ENCODE measurements at regions not wholly inside any gene's neighbourhood (a gene's known extent, or its start where the extent isn't known, plus 50 kb on each side); places are given as distances from the start of the nearest gene placed in this dataset.
"Not testable (repeated sequence)": the region's sequence is repeated elsewhere in the genome, so short reads cannot be mapped to it uniquely, and the experiment has no call there.

DNA sequence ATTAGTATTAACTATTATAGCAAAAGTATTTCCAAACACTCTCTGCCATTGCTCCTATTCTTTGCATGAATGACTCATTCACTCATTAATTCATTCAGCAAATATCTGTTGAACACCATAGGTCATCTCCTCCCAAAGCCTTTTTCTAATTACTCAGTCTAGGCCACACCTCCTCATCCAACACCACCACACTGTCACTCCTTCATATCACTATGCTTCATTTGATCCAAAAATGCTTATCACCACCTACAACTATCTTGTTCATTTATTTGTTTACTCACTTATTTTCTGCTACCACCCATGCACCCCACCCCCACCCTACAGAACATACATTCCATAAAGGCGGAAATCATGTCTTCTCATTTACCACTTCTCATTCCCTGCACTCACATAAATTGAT is 94.4 kb upstream of the TNFSF4 start:
- DNase-seq, result peak; percentile 19

DNA sequence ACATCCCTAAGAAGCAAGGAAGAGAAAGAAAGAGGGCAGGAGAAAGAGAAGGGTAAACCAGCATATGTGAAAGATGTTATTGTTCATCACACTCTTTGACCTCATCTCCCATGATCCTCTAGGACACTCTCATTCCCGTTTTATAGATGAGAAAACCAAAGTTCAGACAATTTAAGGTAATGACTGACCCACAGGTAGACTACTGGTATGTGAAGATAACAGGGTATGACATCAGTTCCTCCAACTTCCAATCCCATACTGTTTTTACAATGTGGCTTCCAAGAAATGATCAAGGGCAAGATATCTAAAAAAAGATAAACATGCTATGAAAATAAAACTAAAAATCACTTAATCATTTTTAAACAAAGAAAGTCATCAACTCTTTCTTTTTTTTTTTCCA is 95.2 kb upstream of the TNFSF4 start:
- no peak for DNase-seq

DNA sequence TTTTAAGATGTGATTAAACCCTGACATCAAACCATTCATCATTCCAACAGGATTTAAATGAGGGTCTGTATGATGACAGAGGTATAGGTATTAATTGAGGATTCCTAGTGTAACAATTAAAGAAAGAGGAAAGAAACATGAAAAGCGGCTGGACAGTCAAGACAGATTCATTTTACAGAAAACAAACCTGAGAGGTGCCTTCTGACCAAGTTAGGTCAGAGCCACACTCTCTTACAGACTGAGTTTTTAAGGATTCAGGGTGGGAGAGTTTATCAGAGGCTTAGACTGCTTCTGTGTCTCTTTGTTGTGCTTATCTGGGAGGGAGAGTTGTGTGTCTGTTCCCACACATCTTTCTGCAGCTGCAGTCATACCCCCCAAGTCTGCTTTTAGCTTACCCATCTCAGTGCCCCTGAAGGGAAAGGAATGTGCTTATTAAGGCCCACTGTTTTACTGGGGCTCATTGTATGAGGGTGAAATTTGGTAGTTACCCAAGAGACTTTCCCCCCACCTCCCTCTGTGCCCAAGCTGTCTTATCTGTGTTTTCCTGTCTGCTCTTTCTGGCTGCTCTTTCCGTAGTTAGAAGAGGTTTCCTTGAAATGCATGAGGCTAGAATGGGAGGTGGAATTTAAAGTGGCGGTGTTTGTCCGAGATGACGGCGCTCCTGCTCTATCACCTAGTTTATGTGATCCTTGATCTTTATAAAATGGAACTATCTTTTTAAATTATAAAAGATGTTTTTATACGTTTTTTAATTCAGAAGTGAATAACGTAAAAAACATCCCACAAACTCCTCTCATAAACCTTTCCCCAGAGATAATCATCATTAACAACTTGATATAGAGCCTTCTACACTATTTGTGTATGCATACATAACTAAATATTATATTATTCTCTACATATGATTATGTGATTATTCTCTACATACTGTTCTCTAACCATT is 96.0 kb upstream of the TNFSF4 start:
- DNase-seq, result peak; percentile 61

DNA sequence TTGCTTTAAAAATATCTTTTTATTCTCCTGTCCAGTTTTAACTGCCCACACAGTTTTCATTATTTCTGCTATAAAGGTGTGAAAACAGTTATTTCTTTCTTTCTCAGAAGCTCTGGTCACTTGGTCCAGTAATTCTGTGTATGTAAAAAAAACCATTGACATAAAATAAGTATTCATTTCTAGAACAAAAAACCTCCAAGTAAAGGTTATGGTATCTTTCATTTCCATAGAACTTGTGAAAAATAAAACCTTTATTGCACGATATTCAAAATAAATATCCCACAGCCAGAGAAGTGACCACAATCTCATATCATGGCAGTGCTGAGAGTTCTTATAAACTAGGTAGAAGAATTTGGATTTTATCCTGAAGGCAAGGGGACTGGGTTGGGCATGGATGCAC is 96.9 kb upstream of the TNFSF4 start:
- no peak for DNase-seq

DNA sequence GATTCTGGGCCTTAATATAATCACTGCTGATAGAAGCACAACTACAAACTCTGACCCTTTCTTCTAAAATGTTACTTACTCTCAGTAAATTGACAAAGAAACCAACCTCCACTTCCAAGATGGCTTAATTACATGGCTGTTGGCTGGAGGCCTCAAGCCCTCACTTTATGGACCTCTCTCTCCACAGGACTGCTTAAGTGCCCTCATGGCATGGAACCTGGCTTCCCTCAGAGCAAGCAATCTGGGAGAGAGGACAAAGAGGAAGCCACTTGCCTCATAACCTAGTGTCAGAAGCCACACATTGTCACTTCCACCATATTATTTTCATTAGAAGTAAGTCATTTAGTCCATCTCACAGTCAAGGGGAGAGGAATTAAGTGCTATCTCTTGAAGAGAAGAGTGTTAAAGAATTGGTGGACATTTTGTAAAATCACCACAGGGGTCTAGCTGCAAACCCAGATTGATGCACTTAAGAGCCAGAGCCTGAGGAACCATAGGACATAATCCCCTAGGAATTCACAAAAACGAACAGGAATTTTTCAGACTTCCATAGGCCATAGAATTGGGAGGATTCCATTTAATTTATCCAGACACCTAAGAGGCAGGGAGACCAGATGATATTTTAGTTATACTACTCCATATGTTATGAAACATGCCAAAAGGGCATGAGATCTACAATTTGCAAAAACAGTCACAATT is 97.5 kb upstream of the TNFSF4 start:
- no peak for DNase-seq

DNA sequence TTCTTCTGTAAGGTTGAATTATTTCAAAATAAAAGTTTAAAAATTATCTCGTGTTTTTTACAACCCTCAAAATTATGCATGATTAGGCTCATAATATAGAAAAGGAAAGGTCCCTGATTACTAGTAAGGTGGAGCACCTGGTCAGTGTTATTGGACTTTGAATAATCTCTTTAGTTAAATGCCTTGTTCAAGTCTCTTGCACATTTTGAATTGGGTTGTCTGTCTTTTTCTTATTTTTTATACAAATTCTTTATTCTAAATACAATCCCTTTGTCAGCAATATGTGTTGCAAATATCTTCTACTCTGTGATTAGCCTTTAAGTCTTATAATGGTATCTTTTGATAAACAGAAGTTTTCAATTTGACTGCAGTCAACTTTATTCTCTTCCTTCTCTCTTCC is 100.7 kb upstream of the TNFSF4 start:
- no peak for DNase-seq

DNA sequence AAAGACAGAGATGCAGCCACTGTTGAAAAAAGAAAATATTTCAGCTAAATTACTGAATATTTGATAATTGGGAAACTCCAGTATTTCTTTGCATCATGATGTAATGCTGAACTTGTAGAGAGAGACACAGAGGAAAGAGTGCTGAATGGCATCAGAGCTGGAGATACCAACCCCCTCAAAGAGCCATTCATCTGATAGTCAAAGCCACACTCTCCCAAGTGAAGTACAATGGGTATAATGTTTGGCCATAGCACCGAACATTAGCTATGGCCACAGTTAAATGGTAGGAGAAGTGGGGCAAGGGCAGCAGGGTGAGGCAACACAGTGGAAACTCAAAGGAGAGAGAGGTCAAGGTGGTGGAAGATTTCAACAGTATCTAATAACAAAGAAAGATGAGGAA is 107.5 kb upstream of the TNFSF4 start:
- no peak for DNase-seq

DNA sequence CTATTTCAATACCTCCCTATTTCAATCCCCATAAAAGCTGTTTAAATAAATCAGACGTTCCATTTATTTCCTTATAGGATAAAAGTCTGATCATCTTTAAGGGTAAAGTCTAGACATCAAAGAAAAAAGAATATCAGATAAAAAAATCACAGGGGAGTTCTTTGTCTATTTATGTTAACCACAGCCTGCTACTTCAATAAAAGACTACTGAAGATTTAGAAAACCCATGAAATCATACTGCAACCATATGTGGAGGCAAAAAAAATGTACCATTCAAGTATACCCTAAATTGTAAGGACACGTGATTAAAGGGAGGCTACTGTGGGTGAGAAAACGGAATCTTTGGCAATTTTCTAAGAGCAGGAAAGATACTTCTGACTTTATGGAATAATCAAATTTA is 108.2 kb upstream of the TNFSF4 start:
- DNase-seq, result no peak

DNA sequence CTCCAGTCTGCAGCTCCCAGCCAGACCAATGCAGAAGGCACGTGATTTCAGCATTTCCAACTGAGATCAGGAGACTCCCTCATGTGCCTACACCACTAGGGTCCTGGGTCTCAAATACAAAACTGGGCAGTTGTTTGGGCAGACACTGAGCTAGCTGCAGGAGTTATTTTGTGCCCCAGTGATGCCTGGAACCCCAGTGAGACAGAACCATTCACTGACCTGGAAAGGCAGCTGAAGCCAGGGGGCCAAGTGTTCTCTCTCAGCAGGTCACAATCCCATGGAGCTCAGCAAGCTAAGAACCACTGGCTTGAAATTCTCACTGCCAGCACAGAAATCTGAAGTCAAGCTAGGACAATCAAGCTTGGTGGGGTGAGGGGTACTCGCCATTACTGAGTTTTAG is 111.7 kb upstream of the TNFSF4 start:
- no peak for DNase-seq

DNA sequence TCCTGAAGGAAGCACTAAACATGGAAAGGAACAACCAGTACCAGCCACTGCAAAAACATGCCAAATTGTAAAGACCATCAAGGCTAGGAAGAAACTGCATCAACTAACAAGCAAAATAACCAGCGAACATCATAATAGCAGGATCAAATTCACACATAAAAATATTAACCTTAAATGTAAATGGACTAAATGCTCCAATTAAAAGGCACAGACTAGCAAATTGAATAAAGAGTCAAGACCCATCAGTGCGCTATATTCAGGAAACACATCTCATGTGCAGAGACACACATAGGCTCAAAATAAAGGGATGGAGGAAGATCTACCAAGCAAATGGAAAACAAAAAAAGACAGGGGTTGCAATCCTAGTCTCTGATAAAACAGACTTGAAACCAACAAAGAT is 117.2 kb upstream of the TNFSF4 start:
- not testable (repeated sequence) for DNase-seq

DNA sequence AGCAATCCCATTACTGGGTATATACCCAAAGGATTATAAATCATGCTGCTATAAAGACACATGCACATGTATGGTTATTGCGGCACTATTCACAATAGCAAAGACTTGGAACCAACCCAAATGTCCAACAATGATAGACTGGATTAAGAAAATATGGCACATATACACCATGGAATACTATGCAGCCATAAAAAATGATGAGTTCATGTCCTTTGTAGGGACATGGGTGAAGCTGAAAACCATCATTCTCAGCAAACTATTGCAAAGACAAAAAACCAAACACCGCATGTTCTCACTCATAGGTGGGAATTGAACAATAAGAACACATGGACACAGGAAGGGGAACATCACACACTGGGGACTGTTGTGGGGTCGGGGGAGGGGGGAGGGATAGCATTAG is 120.9 kb upstream of the TNFSF4 start:
- not testable (repeated sequence) for DNase-seq

DNA sequence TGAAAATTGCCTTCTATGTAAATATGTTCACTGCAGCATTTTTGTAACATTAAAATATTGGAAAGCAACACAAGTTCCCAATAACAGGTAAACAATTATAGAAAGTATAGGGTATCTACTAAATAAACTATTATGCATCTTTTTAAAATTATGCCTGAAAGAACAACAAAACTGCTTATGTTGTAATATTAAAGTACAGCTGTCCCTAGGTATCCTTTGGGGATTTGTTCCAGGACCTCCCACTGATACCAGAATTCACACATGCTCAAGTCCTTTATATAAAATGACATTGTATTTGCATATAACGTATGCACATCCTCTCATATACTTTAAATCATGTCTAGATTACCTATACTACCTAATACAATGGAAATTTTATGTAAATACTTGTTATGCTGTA is 121.8 kb upstream of the TNFSF4 start:
- DNase-seq, result no peak

DNA sequence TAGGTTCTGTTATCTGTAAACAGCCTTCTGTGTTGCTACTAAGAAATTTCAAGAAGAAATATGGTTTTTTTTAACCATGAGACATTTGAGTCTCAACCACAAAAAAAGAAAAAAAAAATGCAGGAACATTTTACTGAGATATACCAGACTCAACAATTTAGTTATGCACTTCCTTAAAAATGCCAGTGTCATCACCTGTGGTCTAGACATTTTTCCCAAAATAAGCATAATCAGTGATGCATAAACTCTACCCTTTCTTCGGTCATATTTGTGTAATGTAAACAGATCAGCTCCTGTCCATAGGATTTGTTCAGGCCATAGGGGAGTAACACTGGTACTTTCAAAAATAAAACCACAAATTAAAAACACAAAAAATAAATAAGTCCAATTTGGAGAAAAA is 122.6 kb upstream of the TNFSF4 start:
- peak; percentile 29 for DNase-seq

DNA sequence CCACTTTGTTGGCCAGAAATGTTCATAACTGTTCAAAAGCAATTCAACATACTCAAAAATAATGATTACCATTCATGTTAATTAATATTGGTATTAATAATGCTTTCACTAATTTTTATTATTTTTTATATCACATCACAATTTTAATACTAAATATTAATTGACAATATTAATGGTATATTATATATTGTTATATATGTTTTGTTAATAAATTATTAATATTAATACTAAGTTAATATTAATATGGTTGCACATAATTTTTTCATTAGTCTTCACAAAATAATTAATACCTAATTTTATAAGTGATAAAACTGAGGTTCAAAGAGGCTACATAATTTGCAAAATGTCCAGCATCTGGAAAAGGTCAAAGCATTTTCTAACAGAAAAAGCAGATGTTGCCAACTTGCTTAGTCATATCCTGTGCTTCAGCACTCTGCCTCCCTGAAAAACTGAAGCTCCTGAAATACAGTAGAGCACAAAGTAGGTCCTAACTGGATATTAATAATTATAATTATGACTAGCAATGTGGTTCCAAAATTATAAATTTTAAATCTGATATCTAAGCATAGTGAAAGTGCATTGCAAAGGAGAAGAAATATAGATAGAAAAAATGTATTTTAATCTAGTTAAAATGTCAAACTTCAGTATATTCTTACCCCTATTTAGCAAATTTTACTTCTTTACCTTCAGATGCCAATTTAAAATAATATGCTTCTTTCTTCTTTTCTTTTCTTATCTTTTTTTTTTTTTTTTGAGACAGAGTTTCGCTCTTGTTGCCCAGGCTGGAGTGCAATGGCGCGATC is 123.2 kb upstream of the TNFSF4 start:
- peak; percentile 80 for DNase-seq

DNA sequence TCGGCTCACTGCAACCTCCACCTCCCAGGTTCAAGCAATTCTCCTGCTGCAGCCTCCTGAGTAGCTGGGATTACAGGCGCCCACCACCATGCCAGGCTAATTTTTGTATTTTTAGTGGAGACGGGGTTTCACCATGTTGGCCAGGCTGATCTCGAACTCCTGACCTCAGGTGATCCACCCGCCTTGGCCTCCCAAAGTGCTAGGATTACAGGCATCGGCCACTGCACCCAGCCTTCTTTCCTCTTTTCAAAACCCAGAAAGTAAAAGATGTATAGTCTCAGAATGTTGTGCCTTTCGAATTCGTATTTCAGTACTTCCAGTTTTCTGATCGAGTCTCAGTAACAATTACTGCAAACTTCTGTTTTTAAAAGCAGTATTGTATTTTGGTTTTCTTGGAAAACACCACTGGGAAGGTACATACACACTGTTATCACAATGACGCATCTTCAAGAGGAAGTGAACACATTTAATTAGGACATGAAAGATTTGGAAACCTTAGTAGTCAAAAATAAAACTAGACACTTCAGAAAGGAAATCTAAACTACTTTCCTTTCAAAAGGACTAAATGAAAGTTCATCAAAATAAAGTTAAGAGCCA is 123.9 kb upstream of the TNFSF4 start:
- DNase-seq, result peak; percentile 21

DNA sequence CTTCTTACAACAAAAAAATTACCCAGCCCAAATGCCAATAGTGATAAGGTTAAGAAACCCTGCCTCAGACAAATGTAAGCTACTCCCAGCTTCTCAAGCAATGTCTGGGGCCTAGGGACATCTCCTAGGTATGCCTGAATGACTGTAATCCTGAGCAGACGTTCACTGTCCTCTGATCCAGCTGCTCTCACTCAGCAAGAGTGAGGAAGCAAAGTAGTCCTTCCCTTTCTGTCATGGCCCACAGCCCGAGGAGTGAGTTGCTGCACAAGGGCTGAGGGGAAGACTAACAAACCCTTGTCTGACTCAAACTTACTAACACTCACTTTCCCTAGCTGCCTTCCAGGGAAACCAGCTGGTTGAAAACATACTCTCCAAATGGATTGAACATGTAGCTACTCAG is 124.9 kb upstream of the TNFSF4 start:
- no peak for DNase-seq

DNA sequence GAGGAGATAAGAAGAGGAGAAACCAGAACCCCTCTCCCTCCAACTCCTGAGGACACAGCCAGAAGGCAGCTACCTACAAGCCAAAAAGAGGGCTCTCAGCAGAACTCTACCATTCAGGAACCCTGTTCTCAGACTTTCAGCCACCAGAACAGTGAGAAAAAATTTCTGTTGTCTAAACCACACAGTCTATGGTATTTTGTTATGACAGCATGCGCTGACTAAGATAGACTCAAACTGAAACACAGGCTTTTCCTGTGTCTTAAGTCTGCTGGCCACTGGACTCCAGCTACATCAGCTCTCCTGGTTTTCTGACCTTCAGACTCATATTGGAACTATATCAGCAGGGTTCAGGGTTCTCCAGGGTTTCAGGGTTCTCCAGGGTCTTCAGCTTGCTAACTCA is 126.5 kb upstream of the TNFSF4 start:
- DNase-seq, result no peak

DNA sequence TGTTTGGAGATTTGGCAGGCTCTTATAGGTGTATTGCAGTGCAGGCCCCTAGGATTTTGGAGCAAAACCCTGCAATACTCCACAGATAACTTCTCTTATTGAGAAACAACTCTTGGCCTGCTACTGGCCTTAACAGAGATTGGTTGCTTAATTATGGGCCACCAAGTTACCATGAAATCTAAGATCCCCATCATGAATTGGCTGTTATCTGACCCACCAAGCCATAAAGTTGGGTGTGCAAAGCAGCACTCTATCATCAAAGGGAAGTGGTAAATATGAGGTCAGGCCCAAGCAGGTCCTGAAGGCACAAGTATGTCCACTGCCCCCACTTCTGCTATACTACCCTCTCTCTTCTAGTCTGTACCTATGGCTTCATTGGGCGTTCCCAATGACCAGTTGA is 130.0 kb upstream of the TNFSF4 start:
- peak; percentile 67 for DNase-seq

DNA sequence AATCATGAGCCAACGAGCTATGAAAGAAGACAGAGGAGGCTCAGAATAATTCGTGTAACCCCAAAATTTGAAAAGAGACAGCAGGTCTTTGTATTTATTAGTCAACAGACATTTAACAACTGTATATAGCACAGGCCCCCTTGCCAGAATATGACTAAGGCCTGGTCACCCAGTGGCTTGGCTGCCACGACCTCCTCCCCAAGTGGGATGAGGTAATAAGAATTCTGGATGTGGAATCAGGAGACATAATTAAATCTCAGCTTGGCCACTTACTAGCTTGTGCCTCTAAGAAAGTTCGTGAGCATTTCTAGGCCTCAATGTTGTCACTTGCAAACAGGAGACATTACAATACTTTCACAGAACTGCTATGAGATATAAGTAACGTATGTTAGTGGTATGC is 134.2 kb upstream of the TNFSF4 start:
- DNase-seq, result no peak

DNA sequence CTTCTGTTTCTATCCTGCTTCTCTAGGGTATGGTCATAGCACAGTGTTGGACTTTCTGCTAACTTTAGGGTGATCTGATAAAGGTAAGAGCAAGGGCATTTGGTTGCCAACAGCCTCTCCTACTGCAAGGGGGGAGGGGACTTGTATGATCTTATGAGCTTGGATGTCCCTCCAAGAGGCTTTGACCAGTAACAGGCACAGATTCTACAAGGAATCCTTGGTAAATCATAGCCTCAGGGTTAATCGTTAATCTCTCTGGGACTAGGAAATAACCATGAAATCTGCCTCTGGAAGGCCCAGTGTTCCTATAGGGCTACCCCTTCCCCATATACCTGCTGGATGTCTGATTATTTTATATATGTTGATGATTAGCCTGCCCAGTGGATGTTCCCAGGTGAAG is 134.8 kb upstream of the TNFSF4 start:
- DNase-seq, result no peak

DNA sequence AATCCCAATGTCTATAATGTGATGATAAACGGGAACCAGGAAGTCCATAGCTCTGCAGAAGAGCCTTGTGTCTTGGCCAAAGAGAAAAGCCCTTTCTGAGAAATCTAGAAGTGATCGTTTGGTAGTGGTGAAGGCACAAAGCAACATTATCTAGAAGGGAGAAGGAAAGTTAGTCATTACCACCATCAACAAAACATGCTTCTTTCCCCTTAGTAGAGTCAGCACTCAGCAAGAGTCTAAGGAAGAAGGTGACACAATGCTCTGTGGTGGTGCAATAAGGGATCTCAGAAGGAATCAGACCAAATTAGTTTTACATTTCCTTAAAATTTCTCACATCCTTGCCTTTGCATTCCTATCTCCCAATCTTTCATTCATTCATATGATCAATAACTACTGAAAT is 134.4 kb upstream of the PRDX6 start:
- DNase-seq, result no peak

DNA sequence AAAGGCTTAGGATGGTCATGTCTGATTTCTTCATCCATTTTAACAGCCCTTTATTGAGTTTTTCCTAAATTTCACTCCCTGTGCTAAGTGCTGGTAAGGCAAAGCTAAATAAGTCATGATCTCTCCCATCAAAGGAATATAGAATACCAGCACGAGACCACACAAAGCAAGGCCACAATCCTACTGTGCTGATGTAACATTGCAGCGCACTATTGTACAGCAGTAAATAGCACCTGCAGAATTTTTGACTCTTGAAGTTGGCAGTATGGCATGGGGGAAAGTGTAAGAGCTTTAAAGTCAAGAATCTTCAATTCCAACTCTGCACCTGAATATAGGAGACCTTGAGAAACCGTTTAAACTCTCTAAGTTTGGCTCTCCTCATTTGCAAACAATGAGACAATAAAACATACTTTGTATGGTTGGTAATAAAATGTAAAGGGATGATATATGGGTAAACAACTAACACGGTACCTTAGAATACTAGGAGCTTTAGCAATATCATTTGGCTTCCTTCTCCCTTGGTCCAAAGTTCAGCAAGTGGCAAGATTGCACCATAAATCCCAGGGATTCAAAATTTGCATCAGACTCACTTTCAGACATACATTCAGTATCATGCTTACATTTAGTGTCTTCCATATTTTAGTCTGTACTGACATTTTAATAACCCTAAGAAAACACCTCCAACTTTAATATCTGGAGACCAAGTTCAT is 132.9 kb upstream of the PRDX6 start:
- DNase-seq, result no peak
